ENCODE measurements at regions not wholly inside any gene's neighbourhood (a gene's known extent, or its start where the extent isn't known, plus 50 kb on each side); places are given as distances from the start of the nearest gene placed in this dataset.

DNA sequence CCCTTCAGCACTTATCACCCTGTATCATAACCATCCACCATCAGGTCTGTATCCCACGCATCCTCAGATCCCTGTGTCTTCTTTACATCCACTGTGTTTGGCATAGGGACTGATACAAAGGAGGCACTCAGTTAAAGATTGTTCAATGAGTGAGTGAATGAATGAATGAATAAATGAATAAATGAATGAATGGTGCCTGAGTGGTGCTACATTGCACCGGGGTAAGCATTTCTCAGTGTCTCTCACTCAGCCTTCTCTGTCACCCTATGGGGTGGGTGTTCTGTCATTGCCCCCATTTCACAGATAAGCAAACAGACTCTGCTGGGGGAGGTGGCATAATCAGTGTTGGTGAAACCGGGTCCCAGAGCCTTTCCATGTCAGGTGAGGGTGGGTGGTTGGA, 56.6 kb upstream of the ID3 start:
- 84 to 94% methylated on average over 2 to 3 of the region's 3 CpGs for WGBS, 2 experiments
- Histone ChIP-seq H3K27me3 (ENCODE audit: control insufficient read depth, insufficient read depth, low read length, poor library complexity, severe bottlenecking) (peaks cover 26% of the 10 kb centered on the region), H3K27ac (ENCODE audit: insufficient read depth, low read depth, low read length, poor library complexity, severe bottlenecking) (no peak overlapping the region), H3K4me1 (ENCODE audit: control insufficient read depth, insufficient read depth, low read length) (peaks cover 3% of the 10 kb centered on the region), H3K9me3 (ENCODE audit: control insufficient read depth, low read length) (no peaks in the 10 kb centered on the region), H3K4me3 (ENCODE audit: insufficient read depth, low read depth, low read length) (no peak overlapping the region), H3K36me3 (ENCODE audit: control insufficient read depth, insufficient read depth, low read length) (no peaks in the 10 kb centered on the region)

DNA sequence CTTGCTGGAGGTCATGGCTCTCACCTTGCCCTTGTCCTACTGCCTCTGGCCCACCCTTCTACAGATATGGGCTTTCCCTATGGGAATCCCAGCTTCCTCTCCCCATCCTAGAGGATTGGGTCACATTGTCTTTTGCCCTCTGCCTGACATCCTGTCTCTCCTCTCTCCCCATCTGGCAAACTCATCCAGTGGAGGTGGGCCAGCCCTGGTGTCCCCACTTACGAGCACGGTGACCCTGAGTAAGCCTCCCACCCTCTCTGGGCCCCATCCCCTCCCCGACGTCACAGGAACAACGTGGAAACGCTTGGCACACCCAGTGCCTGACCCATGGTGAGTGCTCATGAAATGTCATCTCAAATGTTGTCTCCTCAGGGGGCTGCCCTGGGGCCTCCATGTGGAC, 56.1 kb upstream of the ID3 start:
- Histone ChIP-seq H3K4me1 (ENCODE audit: control insufficient read depth, insufficient read depth, low read length) (peaks cover 3% of the 10 kb centered on the region), H3K27ac (ENCODE audit: insufficient read depth, low read depth, low read length, poor library complexity, severe bottlenecking) (no peak overlapping the region), H3K27me3 (ENCODE audit: control insufficient read depth, insufficient read depth, low read length, poor library complexity, severe bottlenecking) (peaks cover 21% of the 10 kb centered on the region), H3K36me3 (ENCODE audit: control insufficient read depth, insufficient read depth, low read length) (no peaks in the 10 kb centered on the region), H3K4me3 (ENCODE audit: insufficient read depth, low read depth, low read length) (no peak overlapping the region), H3K9me3 (ENCODE audit: control insufficient read depth, low read length) (no peaks in the 10 kb centered on the region)
- WGBS, 2 experiments: 91 to 92% methylated on average over 6 of the region's 6 CpGs

DNA sequence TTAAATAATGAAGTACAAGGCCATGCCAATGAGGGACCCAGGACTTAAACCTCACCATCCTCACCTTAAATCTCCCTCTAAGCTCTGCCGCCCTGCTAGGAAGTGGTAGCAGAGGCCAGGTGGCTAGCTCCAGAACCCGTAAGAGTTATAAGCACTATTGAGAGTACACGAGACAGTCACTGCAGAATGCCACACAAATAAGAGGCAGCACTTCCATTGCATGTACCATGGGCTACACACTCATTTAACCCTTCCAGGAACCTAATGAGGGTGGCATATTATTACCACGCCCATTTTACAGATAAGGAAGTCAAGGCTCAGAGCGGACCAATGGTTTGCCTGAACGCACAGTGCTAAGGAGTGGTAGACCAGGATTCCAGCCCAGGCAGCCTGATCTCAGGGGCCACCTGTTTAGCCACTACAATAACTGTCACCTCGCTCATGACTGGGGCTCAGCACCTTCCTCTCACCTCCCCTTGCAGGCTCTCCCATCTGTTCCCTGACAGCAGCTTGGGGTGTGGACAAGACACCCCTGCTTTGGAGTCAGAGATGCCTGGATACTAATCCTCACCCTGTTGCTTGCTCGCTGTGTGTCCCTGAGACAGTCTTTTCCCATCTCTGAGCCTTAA, 54.8 kb upstream of the ID3 start:
- Histone ChIP-seq H3K27me3 (ENCODE audit: control insufficient read depth, insufficient read depth, low read length, poor library complexity, severe bottlenecking) (peaks cover 8% of the 10 kb centered on the region), H3K9me3 (ENCODE audit: control insufficient read depth, low read length) (no peaks in the 10 kb centered on the region), H3K4me3 (ENCODE audit: insufficient read depth, low read depth, low read length) (no peak overlapping the region), H3K27ac (ENCODE audit: insufficient read depth, low read depth, low read length, poor library complexity, severe bottlenecking) (no peak overlapping the region), H3K4me1 (ENCODE audit: control insufficient read depth, insufficient read depth, low read length) (peaks cover 3% of the 10 kb centered on the region), H3K36me3 (ENCODE audit: control insufficient read depth, insufficient read depth, low read length) (no peaks in the 10 kb centered on the region)
- WGBS, 2 experiments: 94 to 99% methylated on average over 8 of the region's 8 CpGs

DNA sequence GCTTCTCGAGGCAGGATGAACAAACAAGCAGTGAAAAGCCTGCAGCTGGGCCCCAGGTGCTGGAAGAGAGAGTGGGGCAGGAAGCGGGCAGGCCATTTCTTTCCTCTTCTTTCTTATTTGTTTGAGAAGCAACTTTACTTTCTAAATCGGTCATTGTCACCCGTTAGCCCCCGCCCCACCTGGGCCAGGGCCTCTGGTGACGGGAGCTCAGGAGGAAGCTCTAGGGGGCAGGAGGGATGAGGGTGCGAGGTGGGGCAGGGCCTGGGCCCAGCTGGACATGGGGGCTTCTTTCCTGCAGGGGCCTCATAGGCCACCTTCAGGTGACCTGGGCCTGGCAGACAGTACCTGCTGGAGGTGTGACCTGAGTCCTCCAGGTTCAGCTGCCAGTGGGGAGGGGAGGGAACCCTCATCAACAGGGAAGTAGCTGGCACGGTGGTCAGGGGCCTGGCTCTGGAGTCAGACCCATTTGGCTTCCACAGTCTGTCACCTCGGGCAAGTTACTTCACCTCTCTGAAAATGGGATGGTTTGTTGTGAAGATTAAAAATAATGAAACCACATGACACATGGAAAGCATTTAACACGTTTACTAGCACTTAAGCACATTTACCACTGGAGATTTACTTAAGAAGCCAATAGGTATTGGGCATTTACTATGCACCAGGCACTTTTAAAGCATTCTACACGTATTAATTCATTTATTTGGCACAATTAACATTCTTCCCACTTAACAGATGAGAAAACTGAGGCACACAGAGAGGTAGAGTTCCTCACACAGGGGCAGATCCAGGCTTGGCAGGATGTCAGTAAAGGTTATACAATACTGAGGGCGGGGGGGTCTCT, 54.1 kb upstream of the ID3 start:
- Histone ChIP-seq H3K27me3 (ENCODE audit: control insufficient read depth, insufficient read depth, low read length, poor library complexity, severe bottlenecking) (peaks cover 1% of the 10 kb centered on the region), H3K36me3 (ENCODE audit: control insufficient read depth, insufficient read depth, low read length) (no peaks in the 10 kb centered on the region), H3K27ac (ENCODE audit: insufficient read depth, low read depth, low read length, poor library complexity, severe bottlenecking) (no peak overlapping the region), H3K4me1 (ENCODE audit: control insufficient read depth, insufficient read depth, low read length) (peaks cover 3% of the 10 kb centered on the region), H3K9me3 (ENCODE audit: control insufficient read depth, low read length) (no peaks in the 10 kb centered on the region), H3K4me3 (ENCODE audit: insufficient read depth, low read depth, low read length) (no peak overlapping the region)
- WGBS, 2 experiments: 76 to 81% methylated on average over 12 of the region's 12 CpGs

DNA sequence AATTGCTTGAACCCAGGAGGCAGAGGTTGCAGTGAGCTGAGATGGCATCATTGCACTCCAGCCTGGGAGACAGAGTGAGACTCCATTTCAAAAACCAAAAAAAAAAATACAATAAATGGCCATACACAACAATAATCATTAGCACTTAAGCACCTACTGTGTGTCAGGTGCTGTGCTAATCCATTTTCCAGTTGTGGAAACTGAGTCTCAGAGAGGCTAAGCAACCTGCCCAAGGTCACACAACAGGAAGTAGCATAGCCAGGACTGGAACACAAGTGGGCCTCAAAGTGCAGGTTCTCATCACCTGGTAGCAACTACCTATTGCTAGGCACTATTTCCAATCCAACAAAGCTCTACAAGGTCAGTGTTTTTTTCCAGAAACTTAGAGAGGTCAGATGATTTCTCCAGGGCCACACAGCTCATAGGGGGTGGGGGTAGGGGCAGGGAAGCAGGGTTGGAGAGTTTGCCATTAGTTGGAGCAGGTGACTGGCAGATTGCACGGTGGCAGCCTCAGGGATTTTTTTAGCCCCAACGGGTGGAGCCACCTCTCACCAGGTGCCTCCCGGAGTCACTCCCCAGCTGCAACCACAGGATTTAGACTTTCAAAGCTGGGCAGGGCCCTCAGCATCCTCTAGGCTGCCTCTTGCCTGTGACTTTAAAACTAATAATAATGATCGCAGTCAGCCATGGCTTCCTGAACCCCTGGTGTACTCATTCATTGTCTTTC, 52.5 kb upstream of the ID3 start:
- Histone ChIP-seq H3K4me1 (ENCODE audit: control insufficient read depth, insufficient read depth, low read length) (peaks cover 3% of the 10 kb centered on the region), H3K27ac (ENCODE audit: insufficient read depth, low read depth, low read length, poor library complexity, severe bottlenecking) (no peak overlapping the region), H3K9me3 (ENCODE audit: control insufficient read depth, low read length) (no peaks in the 10 kb centered on the region), H3K27me3 (ENCODE audit: control insufficient read depth, insufficient read depth, low read length, poor library complexity, severe bottlenecking) (no peaks in the 10 kb centered on the region), H3K4me3 (ENCODE audit: insufficient read depth, low read depth, low read length) (no peak overlapping the region), H3K36me3 (ENCODE audit: control insufficient read depth, insufficient read depth, low read length) (no peaks in the 10 kb centered on the region)
- WGBS, 2 experiments: 68% methylated on average over 4 of the region's 4 CpGs

DNA sequence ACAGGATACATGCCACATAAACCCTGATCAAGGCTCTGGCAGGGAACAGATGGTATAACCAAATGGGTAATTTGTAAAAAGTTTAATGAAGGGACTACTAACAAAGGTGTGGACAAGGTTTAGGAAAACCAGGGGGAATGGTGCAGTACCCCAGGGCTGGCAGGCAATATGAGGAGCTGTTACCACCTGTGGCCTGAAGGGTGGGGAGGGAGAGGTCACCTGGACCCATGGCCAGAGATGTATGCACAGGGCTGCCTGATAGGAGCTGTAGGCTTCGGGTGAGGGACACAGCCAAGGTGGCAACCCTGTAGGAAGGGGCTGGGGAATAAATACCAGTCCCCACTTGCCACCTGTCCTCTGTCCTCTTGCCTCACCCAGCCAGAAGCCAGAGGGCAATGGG, 51.4 kb upstream of the ID3 start:
- Histone ChIP-seq H3K27me3 (ENCODE audit: control insufficient read depth, insufficient read depth, low read length, poor library complexity, severe bottlenecking) (no peaks in the 10 kb centered on the region), H3K9me3 (ENCODE audit: control insufficient read depth, low read length) (no peaks in the 10 kb centered on the region), H3K4me3 (ENCODE audit: insufficient read depth, low read depth, low read length) (no peak overlapping the region), H3K4me1 (ENCODE audit: control insufficient read depth, insufficient read depth, low read length) (peaks cover 6% of the 10 kb centered on the region), H3K27ac (ENCODE audit: insufficient read depth, low read depth, low read length, poor library complexity, severe bottlenecking) (no peak overlapping the region), H3K36me3 (ENCODE audit: control insufficient read depth, insufficient read depth, low read length) (no peaks in the 10 kb centered on the region)
- WGBS, 2 experiments: 83 to 96% methylated on average over 1 of the region's 1 CpG

DNA sequence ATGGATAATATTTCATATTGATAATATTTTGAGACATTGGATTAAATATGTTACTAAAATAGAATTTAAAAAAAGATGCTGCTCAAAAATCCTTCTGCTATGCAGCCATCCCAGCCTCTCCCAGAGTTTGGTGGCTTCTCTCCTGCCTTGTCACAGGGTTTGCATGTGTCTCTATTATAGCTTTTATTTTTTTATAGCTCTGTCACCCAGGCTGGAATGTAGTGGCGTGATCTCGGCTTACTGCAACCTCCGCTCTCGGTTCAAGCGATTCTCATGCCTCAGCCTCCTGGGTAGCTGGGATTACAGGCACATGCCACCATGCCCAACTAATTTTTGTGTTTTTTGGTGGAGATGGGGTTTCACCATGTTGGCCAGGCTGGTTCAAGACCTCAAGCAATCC, 50.7 kb upstream of the ID3 start:
- Histone ChIP-seq H3K9me3 (ENCODE audit: control insufficient read depth, low read length) (no peaks in the 10 kb centered on the region), H3K27me3 (ENCODE audit: control insufficient read depth, insufficient read depth, low read length, poor library complexity, severe bottlenecking) (no peaks in the 10 kb centered on the region), H3K36me3 (ENCODE audit: control insufficient read depth, insufficient read depth, low read length) (no peaks in the 10 kb centered on the region), H3K27ac (ENCODE audit: insufficient read depth, low read depth, low read length, poor library complexity, severe bottlenecking) (no peak overlapping the region), H3K4me3 (ENCODE audit: insufficient read depth, low read depth, low read length) (no peak overlapping the region), H3K4me1 (ENCODE audit: control insufficient read depth, insufficient read depth, low read length) (peaks cover 8% of the 10 kb centered on the region)
- WGBS, 2 experiments: 91 to 98% methylated on average over 5 of the region's 5 CpGs
